Inferior parietal cortex (tissue), 1 donor: ENCODE measurements at regions not wholly inside any gene's neighbourhood (a gene's known extent, or its start where the extent isn't known, plus 50 kb on each side); places are given as distances from the start of the nearest gene placed in this dataset.

ENCODE experiments used
- DNase-seq: peaks from one replicate; pipeline ENCODE4 v3.0.0-alpha.2; 2016; ENCODE audit errors: extremely low spot score

DNA sequence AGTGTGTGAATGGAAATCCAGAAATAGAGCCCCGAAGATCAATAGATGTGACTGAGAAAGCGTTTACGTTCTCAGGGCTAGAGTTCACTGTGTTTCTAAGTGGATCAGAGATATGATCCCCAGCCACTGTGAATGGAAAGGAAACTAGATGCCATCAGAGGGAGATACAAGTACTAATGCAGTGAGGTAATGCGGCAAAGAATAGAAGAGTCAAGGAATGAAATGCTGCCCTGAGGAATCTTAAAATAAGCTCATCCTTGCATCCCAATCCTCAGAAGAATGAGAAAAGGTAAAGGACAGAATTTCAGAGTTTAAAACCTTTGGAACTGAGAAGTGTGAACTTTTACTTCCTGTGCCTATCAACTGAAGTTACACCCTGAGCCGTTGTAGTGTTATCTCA, 165.5 kb upstream of the ESRRG start:
- no peak for DNase-seq

DNA sequence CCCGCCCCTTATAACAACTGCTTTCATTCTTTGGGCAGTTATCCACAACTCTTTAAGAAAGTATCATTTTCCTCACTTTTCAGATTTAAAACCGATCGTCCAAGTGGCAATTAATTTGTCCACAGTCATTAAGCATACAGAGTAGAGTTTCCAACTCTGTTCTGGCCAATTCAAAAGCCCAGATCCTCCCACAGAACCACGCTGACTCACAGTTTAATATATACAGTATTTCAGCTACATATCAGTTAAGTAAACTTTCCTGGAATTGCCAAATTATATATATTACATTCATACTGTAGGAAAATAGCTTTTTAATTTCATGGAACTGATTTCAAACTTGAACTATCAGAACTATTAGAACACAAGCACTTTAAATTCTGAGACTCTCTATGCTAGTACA, 163.8 kb upstream of the ESRRG start:
- no peak for DNase-seq

DNA sequence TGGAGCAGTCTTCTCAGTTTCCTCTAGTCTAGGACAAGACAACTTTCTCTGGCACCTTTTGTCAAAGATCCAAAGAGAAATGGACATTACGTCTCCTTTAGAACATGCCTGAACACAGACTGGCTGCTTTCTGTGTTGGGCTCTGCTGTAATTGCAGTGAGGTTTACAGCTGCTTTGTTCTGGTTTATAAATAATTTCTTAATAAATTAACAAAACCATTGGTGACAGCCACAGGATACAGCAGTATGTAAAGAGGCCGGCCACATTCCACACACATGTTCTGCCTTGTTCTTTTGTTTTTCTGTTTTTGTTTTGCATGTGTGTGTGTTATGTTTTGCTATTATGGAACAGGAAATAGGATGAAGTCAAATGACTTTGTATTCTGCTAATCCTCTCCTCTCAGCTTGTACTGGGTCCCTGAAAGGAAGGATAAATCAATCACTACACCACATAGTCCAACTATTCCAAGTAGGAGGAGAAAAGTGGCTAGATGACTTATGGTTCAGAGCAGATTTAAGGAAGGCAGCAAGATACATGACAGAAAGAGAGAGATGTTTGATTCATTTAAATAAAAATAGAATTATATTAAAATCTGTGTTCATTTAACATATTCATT, 161.5 kb upstream of the ESRRG start:
- DNase-seq, result no peak

DNA sequence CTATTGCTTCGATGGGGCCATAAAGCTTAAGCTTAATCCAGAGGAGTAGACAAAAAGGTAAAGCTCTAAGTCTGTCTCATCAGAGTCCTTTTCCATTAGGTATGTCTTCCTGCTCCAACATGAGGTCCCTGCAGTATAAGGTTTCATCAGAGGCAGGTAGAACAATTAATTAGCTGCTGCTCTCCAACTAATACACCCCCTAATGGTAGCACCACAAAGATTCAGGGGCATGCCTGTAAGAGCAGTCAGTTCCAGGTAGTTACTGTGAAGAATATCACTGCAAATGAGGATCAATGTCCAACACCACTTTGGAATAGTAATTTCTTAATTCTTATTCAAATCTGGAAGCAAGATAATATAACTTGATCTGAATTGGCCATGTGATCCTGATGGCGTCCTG, 160.3 kb upstream of the ESRRG start:
- DNase-seq, result no peak

DNA sequence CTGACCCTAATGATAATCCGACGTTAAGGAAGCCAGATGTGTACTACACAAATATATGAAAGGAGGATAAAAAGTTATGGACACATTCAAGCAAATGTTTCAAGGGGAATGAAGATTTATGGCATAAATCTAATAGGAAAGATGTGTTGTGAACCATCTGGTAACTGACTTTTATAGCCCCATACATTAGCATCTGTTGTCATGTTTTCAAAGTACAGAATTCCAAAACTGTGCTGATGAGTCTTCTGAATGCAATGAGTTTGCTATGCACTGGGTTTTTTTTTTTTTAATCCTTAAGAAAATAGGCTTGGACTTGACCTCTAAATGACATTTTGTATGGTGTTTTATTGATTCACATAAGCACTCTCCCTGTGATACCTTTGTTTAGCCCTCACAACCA, 158.5 kb upstream of the ESRRG start:
- no peak for DNase-seq

DNA sequence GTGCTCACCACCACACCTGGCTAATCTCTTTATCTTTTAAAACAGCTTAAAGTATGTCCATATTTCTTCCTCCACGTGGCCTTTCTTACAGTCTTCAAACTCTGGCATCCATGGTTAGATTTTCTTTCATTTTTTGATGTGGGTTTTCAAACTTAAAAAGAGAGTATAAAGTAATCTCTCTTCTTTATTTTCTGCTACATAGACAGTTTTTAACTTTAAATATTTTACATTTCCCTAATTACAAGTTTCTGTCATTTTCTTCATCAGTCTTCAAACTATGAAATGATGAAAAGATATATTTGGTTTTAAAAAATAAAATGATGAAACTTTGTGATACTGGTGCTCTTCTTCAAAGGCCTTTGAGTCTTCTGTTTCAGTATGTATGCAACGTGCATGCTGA, 143.5 kb upstream of the ESRRG start:
- no peak for DNase-seq

DNA sequence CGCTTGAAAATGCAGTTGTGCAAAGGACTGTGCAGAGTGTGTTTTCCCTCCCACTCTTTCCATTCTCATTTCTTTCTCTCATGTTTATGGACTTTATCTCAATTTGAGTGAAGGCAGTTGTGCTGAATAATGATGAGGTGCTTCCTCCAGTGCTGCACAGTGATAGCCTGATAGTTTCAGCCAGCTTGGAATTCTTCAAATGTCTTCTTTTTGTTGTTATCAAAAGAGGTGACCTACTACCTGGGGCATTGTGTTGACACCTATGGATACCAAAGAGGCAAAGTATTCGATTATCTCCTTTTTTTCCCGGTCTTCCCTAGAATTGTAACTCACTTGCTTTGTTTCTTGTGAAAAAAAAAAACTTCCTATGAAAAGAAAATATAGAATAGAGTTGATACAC, 132.6 kb upstream of the ESRRG start:
- no peak for DNase-seq

DNA sequence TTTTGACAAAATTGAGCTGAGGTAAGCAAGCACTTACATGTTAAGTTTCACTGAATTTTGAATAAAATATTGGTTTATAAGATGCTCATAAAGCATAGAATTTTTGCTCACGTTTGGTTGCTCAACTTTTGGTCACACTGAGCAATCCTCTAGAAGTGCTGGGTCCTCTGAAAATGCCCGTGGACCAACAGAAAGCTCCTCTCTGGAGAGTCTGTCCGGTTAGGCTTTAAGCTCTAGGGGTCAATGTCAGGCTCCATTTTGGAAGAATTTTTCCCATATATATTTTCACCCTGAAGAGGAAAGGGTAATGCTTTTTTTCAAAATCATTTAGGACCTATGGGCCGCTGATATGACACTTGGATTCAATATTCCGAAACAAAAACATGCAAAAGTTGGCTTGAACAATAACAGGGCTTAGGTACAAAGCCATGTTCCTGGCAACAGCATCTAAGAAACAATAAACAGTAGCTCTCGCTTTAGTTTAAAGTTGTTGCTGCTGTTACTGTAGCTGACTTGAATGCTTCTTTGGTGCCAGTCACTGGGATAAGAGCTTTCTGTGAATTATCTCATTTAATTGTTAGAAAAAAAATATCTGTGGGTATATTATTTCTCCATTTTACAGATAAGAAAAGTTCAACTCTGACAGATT, 131.7 kb upstream of the ESRRG start:
- DNase-seq, result no peak

DNA sequence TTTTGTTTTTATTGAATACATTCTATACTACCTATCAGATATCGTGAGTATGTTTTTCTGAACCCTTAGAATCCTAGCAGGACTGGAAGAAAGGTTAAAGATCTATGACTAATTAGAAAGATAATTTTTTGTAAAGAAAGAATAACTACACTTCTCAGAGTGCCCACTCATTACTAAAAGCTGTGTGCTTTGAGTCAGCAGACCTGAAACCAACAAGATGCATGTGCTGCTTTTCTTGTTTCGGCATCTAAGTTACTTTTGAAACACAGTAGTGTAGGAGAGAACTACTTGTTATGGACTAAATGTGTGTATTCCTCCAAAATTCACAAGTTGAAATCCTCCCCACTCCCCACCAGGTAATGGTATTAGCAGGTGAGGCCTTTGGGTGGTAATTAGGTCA, 127.8 kb upstream of the ESRRG start:
- no peak for DNase-seq

DNA sequence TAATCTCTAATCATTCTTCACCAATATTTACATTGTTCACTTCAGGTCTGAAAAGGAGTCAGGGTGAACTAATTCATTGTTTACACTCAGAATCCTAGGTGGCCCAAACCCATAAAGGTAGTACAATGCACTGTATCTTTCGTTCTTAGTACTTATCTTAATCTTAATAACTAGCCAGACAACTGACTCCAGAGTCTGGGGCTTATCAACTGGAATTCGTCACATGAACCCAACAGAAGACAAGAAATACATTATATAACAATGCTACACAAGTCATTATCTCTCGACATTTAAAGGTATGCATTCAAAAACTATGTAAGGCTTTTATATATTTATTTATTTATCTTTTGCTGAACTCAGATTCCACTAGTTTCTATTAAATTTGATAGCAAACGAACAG, 125.9 kb upstream of the ESRRG start:
- no peak for DNase-seq

DNA sequence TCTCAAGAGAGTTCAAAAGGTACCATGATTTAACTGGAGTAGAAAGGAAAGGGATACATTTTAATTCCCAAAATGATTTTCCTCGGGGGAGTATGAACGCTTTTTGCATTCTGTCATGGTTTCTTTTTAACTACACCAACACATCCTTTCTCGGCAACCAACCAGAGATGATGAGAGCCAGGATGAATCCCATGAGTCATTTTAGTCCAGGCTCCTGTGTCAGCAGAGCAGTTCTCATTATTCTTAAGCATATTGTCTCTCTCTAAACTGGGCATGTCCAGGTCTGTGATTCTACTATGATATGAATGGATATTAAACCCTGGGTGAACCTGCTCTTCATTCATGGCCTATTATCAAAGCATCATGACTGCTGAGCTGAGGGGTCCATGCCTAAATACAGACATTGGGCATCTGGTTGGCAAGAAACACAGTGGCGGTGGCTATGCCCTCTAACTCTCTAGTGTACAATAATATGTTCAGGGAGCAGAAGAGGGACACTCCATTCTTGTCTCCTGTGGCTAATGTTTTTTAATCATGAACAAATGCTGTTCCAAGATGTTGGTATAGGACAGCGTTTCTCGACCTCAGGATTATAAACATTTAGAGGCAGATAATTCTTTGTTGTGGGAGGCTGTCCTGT, 124.3 kb upstream of the ESRRG start:
- DNase-seq, result peak; percentile 11

DNA sequence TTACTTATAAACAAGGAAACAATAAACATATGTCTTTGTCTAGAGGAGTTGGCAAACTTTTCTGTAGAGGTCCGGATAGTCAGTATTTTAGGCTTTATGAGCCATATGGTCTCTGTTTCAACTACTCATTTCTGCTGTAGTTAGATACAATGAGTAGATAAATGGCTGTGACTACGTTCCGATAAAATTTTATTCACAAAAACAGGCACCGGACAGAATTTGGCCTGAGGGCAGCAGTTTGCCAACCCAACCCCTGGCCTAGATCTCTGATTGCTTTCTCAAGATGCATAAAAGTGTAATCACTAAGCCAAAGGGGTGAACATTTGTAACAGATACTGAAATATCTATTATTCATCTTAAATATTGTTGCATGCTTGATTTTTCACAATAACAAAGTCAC, 123.1 kb upstream of the ESRRG start:
- DNase-seq, result no peak

DNA sequence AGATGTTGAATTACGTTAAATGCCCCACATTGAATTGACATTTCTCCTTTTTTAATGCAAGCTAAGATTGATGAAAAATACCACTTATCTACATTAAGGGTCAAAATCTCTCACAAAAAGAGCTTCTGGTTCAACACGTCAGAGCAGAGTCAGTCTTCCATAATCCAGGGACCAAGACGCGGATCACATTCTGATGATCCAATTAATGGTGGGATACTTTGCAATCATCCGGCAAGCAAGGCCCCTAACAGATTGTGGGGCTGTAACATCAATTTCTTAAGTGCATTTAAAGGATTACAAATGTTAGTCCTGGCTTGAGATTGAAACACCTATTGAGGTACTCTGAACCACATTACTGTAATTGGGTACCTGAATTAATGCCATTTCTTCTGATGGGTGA, 120.2 kb upstream of the ESRRG start:
- DNase-seq, result no peak

DNA sequence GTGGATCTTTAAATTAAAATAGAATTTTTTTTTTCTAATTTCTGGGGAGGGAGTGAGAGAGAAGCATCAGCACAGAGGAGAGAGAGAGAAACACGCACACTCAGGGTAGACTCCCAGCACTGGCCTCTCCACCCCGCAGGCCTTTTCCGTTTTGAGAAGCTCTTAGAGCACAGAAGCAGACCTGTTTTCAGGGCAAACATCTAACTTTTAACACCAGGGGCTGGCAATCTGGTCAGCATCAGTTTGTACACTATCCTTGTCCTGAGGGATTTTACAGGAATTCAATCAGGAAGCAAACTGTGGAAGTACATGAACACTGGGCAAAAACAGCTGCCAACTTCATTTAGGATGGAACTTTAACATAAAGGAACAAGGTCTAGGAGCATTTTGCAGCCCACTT, 117.9 kb upstream of the ESRRG start:
- DNase-seq, result no peak

DNA sequence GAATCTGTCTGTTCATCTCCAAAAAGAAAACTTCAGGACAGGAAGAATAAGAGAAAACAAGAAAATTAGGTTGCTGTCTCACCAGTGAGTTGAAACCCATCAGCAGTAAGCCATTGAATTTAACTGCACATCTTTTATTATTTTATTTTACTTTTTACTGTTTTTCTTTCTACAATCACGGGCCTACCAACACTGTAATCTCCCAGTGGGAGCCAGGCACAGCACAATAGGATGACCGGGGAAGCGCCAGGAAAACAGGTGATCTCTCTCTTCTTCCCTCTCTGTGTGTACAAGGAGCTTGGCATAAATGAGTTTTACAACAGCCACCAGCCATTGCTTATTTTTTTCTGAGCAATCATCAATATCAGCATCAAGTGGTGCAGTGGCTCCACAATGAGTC, 113.1 kb upstream of the ESRRG start:
- DNase-seq, result no peak

DNA sequence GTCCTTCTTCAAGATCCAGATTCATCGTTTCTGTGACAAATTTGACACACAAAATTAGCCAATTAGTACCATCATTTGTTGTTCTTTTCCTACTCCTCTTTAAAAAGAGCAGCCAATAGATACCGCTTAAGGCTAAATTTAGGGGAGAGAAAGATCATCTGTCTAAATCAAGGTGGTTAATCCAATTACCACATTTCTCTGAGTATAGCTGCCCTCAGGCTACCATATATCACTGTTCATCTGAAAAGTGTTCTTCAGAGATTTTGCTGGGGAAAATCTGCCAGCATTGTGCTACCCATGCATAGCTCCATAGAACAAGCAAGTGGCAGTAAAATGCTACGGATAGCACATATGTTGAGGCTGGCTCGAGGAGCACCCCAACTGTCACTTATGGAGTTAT, 110.3 kb upstream of the ESRRG start:
- DNase-seq, result no peak

DNA sequence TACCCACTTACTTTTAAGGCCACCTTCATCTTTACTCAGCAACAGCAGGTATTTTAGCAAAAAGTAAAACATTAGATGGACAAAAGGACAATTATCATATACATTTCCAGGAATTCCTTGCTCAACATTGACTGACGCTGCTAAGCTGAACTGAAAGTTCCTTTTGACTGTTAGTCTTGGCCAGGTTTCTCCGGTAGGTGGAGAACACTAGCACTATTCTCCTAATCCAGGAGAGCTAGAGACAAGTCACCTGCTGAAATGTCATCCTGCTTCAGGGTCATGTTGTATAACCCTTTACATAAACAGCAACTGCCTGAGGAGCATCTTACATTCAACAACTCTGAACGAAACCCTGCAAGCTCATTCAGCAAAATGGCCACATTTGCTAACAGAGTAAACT, 109.0 kb upstream of the ESRRG start:
- DNase-seq, result no peak

DNA sequence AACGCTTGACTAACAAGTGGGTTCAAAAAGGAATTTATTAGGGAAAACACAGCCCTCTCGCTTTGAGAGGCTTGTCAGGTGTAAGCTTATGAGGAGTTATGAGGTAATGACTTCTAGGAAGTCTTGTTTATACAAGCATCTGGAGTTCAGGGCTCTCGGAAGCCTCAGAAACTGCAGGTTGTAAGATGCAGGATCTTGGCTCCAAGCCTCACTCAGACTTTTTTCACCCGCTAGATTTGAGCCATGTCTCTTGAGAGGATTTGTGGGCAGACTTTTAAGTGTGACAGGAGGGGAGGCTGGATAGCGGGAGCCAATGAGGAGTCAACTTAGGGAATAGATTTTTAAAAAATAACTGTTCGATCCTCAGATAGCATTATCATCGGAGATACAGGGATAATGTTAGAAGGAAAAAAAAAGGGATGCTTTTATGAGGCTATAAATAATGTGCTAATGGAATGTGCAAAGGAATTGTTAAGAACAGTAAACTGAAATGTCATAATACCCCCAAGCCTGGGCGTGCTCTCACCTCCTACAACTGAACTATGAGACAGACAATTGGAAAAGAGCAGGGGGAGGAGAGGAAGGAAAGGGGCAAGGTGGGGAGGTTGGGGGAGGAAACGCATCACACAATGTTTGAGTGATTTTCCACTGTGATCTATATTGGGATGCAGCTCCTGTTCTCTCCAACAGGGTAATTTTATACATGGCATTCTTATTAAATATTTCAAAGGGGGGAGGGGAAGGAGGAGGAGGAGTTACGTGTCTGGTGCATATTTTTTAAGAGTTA, 107.4 kb upstream of the ESRRG start:
- no peak for DNase-seq

DNA sequence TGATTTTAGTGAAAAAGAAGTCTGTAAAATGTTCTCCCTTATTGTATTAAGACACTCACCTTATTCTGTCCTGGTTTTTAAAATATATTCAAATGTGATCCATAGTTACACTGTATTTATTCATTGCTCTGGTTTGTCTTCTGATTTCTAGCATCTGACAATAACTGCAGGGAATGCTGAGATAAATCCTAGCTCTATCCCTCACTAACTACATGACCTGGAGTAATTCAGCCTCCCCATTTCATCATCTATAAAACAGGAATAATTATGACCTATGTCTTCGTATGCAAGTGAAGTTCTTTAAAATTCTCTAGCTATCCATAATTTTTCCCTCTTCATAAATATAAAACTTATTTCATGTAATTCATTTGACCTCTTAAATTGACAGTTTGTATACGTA, 104.0 kb upstream of the ESRRG start:
- DNase-seq, result no peak

DNA sequence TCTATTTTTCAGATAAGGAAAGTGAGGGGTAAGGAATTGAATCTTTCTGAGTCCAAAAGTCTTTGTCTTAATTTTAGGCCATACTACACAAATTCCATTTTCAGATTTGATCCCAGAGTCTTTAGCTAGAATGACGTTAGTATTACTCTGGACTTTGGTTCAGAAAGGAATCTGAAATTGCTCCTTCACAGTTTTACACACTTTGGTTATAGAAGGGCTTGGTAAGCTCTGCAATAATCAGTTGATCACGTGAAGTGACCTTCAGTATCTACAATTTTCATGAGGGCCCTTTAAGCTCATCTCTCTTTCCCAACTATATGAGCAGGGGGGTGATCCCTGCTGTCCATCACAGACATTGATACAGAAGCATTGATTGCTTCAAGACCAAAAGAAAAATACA, 103.4 kb upstream of the ESRRG start:
- no peak for DNase-seq

DNA sequence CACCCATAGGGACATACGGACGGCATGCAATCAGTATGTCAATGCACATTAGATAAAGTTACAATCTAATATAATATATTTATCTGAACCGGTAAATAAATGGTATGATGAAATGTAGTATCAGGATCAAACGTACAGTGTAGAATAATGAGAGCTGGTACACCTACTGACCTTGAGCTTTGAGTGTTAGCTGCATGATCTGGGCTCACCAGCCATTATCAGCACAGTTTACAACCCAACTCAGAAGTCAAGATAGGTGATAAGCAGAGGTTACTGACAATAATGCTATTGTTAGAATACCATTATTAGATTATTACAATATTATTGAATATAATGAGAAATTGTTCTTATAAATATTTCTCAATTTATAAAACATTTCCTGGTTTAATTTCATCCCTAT, 103.0 kb upstream of the ESRRG start:
- no peak for DNase-seq

DNA sequence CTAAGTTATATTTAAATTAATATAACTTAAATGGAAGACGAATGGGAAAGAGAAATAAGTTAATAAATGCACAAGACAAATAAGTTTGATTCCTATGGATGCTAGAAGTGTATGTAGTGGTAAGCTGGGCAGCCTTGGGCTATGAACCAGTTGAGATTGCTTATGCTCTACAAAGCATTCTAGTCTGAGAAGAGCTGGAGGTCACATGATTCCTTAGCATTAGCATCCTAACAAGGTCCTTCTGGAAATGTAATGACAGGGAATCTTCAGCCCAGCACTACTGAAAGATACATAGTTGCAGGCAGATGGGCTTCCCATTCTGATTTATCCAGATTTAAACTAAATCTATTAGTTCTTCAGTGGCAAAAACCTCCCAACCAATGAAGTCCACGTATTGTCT, 102.3 kb upstream of the ESRRG start:
- no peak for DNase-seq

DNA sequence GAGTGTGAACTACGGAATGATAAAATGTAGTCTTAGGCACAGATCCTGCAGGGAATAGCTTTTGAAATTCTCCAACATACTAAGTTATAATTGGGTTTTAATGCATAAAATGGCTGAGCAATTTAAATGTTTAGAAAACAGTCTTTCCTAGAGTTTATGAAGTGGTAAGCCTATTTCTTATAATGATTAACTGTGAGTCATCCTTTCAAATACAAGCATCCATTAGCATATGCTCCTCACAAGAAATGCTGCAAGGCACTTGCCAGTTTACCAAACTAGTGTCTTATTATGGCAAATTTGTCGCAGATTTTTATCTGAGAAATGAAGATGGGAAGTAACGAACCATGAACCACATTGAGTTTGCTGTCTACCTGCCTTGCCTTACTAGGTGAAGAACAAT, 101.3 kb upstream of the ESRRG start:
- DNase-seq, result no peak
